Stomach (tissue), 8 donors: ENCODE measurements at regions not wholly inside any gene's neighbourhood (a gene's known extent, or its start where the extent isn't known, plus 50 kb on each side); places are given as distances from the start of the nearest gene placed in this dataset.

Source experiments
- DNase-seq, 2 donors: peaks; one replicate each; pipeline versions ENCODE4 v3.0.0 to v3.0.0-alpha.2; 2013 to 2019
- H3K27ac ChIP-seq, 5 donors: fragments of 200-600 bp in 4 of 5; sonication (generic) in 4 of 5; one replicate each; pipeline ENCODE4 v1.5.1; 2013 to 2019; ENCODE audit warnings: mild to moderate bottlenecking in 1 of 5, moderate library complexity in 1 of 5
- H3K27me3 ChIP-seq, 3 donors: fragments of 200-600 bp; sonication (generic); one replicate each; pipeline ENCODE4 v1.5.1; 2017 to 2019; ENCODE audit warnings: mixed run types in 1 of 3
- H3K36me3 ChIP-seq, 4 donors: fragments of 200-600 bp; sonication (generic); 1 replicate in 3 of 4; 2 replicates in 1 of 4; pipeline ENCODE4 v1.5.1; 2016 to 2019
- H3K4me1 ChIP-seq, 4 donors: fragments of 200-600 bp; sonication (generic); one replicate each; pipeline ENCODE4 v1.5.1; 2016 to 2019
- H3K4me3 ChIP-seq, 4 donors: fragments of 200-600 bp; sonication (generic) in 3 of 4; one replicate each; pipeline ENCODE4 v1.5.1; 2016 to 2019; ENCODE audit warnings: mild to moderate bottlenecking in 1 of 4
- H3K9me3 ChIP-seq, 4 donors: fragments of 200-600 bp; sonication (generic); one replicate each; pipeline ENCODE4 v1.5.1; 2016 to 2019
- EP300 ChIP-seq: sonication (generic); formaldehyde crosslinking; IDR thresholded peaks from one replicate; pipeline ENCODE4 v1.6.1; 2017; ENCODE audit warnings: antibody characterized with exemption
- POLR2A ChIP-seq, 4 donors: fragments of 450-650 bp; IDR thresholded peaks; one replicate each; pipeline ENCODE4 v1.6.1; 2016; ENCODE audit warnings: antibody characterized with exemption in 4 of 4, control low read depth in 2 of 4, mild to moderate bottlenecking in 1 of 4, moderate library complexity in 1 of 4
- POLR2AphosphoS5 ChIP-seq, 3 donors: sonication (generic); formaldehyde crosslinking; IDR thresholded peaks; one replicate each; pipeline ENCODE4 v1.6.1; 2016; ENCODE audit warnings: antibody characterized with exemption in 3 of 3
- WGBS, 5 donors: extraction: QIAGEN DNeasy Blood & Tissue Kit in 3 of 5; methylation state at CpG; one replicate each; pipeline versions ENCODE4 v1.1.5 to v1.1.7; 2013 to 2018; 5-methylcytosine and 5-hydroxymethylcytosine counted together
- intact Hi-C: fragments of 100-400 bp; cut with DNase I; formaldehyde crosslinking; loops from one replicate; pipeline ENCODE4 v1.15.1; 2023; ENCODE audit warnings: low total_unique reads
- TF ChIP-seq, protein P1 (sequence below), 7 experiments: fragments of 450-650 bp in 4 of 7; fragments of 200-600 bp in 3 of 7; sonication (generic) in 3 of 7; IDR thresholded peaks; one replicate each; pipeline ENCODE4 v1.5.1; 2016 to 2019; ENCODE audit warnings: antibody characterized with exemption in 7 of 7, control low read depth in 2 of 7, mild to moderate bottlenecking in 1 of 7
- donor health status: healthy with polysubstance abuse.
- donor health status: Bipolar disorder and iron deficiency.
- donor health status: healthy.

DNA sequence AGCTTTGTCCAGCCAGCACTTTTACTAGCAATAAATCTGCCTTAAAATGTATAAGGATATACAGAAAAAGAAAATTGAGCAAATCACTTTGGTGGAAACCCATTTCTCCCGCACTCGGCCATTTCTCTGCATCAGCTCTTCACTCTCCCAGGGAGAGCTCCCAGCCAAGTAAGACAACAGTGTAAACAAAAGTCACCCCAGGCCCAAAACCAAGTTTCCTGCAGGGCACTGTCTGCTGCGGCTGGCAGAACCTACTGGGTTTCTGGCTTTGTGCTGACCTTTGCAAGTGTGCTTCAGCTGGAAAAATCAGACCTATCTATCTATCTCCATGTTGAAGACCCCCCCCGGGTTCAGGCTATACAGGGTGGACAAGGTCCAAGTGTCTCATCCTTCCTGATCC, 476.7 kb upstream of the CAMK1G start:
- no peaks in the 10 kb centered on the region for H3K9me3 ChIP-seq
- H3K27ac ChIP-seq, result no peak overlapping the region
- DNase-seq, result no peak
- H3K36me3 ChIP-seq, result no peaks in the 10 kb centered on the region
- no peaks in the 10 kb centered on the region for H3K4me1 ChIP-seq
- intact Hi-C loops, result no loop called here
- H3K27me3 ChIP-seq, result no peaks in the 10 kb centered on the region
- H3K4me3 ChIP-seq, result no peak overlapping the region
- TF ChIP-seq EP300 (no peak), POLR2AphosphoS5 (IDR thresholded peaks at IDR 0.05) (no peak), POLR2A (IDR thresholded peaks at IDR 0.05) (no peak)
- TF ChIP-seq, protein P1, sequence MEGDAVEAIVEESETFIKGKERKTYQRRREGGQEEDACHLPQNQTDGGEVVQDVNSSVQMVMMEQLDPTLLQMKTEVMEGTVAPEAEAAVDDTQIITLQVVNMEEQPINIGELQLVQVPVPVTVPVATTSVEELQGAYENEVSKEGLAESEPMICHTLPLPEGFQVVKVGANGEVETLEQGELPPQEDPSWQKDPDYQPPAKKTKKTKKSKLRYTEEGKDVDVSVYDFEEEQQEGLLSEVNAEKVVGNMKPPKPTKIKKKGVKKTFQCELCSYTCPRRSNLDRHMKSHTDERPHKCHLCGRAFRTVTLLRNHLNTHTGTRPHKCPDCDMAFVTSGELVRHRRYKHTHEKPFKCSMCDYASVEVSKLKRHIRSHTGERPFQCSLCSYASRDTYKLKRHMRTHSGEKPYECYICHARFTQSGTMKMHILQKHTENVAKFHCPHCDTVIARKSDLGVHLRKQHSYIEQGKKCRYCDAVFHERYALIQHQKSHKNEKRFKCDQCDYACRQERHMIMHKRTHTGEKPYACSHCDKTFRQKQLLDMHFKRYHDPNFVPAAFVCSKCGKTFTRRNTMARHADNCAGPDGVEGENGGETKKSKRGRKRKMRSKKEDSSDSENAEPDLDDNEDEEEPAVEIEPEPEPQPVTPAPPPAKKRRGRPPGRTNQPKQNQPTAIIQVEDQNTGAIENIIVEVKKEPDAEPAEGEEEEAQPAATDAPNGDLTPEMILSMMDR (IDR thresholded peaks at IDR 0.05), result no peak
- 68 to 90% (median 84%) methylated on average over 4 of the region's 4 CpGs for WGBS, 5 donors

DNA sequence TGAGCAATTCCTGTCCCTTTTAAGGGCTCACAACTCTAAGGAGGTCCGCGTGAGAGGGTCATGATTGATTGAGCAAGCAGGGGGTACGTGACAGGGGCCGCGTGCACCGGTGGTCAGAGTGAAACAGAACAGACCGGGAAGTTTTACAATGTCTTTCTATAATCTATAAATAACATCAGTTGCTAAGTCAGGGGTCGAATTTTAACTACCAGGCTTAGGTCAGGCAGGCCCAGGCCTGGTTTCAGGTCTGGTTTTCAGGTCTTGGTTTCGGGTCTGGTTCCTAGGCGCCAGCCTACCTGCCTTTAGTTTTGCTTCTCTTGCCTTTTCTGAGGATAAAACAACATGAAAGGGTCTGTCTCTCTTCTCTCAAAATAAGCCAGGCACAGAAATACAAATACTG, 476.0 kb upstream of the CAMK1G start:
- no peaks in the 10 kb centered on the region for H3K36me3 ChIP-seq

DNA sequence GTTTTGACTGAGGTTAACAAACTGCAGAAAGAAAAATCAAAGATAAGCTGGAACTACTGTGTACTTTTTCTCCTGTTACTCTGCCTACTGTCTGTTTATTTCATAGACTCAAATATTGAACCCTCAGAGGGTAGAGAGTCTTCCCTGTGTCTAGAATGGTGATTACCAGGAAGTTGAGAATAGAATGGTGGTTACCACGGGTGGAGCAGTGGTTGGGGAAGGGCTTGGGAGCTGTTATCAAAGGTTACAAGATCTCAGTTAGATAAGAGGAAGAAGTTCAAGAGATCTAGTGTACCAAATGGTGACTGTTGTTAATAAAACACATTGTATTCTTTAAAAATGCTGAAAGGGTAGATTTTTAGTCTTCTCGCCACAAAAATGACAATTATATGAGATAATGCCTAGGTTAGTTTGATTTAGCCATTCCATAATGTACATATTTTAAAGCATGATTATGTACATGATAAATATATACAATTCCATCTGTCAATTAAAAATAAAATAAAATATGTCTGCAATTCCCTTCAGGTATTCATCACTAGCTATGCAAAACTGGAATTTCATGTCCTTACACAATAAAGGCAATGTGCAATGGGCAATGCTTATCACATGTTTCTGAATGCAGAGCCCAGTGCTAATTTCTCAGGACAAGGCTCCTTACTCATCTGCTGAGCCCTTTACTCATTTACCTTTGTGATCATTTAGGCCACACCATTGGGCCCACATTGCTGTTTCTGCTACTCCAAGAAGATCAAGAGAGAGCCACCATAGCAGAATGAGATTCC, 474.3 kb upstream of the CAMK1G start:
- DNase-seq, result no peak
- H3K36me3 ChIP-seq, result no peaks in the 10 kb centered on the region
- H3K4me3 ChIP-seq, result no peak overlapping the region
- H3K9me3 ChIP-seq, result no peaks in the 10 kb centered on the region
- WGBS, 5 donors, result 64 to 81% (median 66%) methylated on average over 2 of the region's 2 CpGs
- no peaks in the 10 kb centered on the region for H3K27me3 ChIP-seq
- H3K4me1 ChIP-seq, result no peaks in the 10 kb centered on the region
- TF ChIP-seq POLR2AphosphoS5 (IDR thresholded peaks at IDR 0.05), result no peak
- no peak for TF ChIP-seq POLR2A (IDR thresholded peaks at IDR 0.05)
- TF ChIP-seq, protein P1 (IDR thresholded peaks at IDR 0.05), result no peak
- no peak for TF ChIP-seq EP300
- intact Hi-C loops, result no loop called here
- H3K27ac ChIP-seq, result no peak overlapping the region

More for the DNA sequence above, 476.0 kb upstream of the CAMK1G start:
- H3K27ac ChIP-seq, result no peak overlapping the region
- no peaks in the 10 kb centered on the region for H3K4me1 ChIP-seq
- H3K27me3 ChIP-seq, result no peaks in the 10 kb centered on the region
- intact Hi-C loops, result no loop called here
- TF ChIP-seq EP300 (no peak), POLR2A (IDR thresholded peaks at IDR 0.05) (no peak), POLR2AphosphoS5 (IDR thresholded peaks at IDR 0.05) (no peak)
- TF ChIP-seq, protein P1 (IDR thresholded peaks at IDR 0.05), result no peak
- H3K9me3 ChIP-seq, result no peaks in the 10 kb centered on the region
- 76 to 88% (median 85%) methylated on average over 10 of the region's 10 CpGs for WGBS, 5 donors
- H3K4me3 ChIP-seq, result no peak overlapping the region
- no peak for DNase-seq

DNA sequence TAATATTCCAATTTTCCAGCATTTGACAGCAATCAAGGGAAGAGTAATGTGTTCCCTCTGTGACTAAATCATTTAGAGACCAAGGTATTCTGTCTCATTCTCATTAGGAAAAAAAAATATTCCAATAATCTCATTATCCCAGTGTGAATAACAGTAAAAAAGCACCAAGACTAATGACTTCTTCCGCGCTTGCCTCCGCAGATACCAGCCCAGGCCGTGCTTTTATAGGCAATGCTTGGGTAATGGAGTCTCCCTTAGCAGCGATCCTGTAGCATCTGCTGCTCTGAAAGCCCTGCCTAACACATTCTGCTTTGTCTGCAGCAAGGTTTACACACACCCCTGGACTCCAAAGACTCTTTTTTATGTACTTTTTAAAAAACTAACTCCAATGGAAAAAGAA, 470.0 kb upstream of the CAMK1G start:
- no peak overlapping the region for H3K27ac ChIP-seq
- H3K9me3 ChIP-seq, result no peaks in the 10 kb centered on the region
- H3K27me3 ChIP-seq, result no peaks in the 10 kb centered on the region
- intact Hi-C loops, result no loop called here
- no peaks in the 10 kb centered on the region for H3K36me3 ChIP-seq
- 73 to 84% (median 75%) methylated on average over 5 of the region's 5 CpGs for WGBS, 5 donors
- no peaks in the 10 kb centered on the region for H3K4me1 ChIP-seq
- TF ChIP-seq POLR2A (IDR thresholded peaks at IDR 0.05) (no peak), POLR2AphosphoS5 (IDR thresholded peaks at IDR 0.05) (no peak), EP300 (no peak)
- TF ChIP-seq, protein P1 (IDR thresholded peaks at IDR 0.05), result no peak
- DNase-seq, result peak in 1 of 2 donors; percentile 18
- H3K4me3 ChIP-seq, result no peak overlapping the region
